Effector CD4-positive, alpha-beta T cell (primary cell): ENCODE measurements at regions not wholly inside any gene's neighbourhood (a gene's known extent, or its start where the extent isn't known, plus 50 kb on each side); places are given as distances from the start of the nearest gene placed in this dataset.

Experiments
- DNase-seq: peaks from one replicate; pipeline ENCODE4 v3.0.0-alpha.2; 2020

GRCh38 chr5:133794771-133795415, 173.5 kb downstream of the C5orf15 start:
- no peak for DNase-seq

- DNase-seq: no peak
Measured at GRCh38 chr5:133793756-133794465, 174.5 kb downstream of the C5orf15 start.

- DNase-seq: no peak
Measured at GRCh38 chr5:133792655-133793054, 175.8 kb downstream of the C5orf15 start.

- DNase-seq: no peak
Measured at GRCh38 chr5:133792024-133792423, 176.4 kb downstream of the C5orf15 start.

GRCh38 chr5:133790898-133791297, 177.5 kb downstream of the C5orf15 start:
- DNase-seq: no peak

GRCh38 chr5:133789428-133789827, 177.1 kb upstream of the FSTL4 start:
- DNase-seq: no peak

GRCh38 chr5:133788121-133788520, 175.8 kb upstream of the FSTL4 start:
- no peak for DNase-seq

- no peak for DNase-seq
Measured at GRCh38 chr5:133786420-133786819, 174.1 kb upstream of the FSTL4 start.

GRCh38 chr5:133785182-133785581, 172.8 kb upstream of the FSTL4 start:
- no peak for DNase-seq

GRCh38 chr5:133783481-133783880, 171.1 kb upstream of the FSTL4 start:
- DNase-seq: no peak

GRCh38 chr5:133782736-133783135, 170.4 kb upstream of the FSTL4 start:
- DNase-seq: no peak

GRCh38 chr5:133781436-133782225, 169.3 kb upstream of the FSTL4 start:
- DNase-seq: no peak

GRCh38 chr5:133780619-133781280, 168.4 kb upstream of the FSTL4 start:
- DNase-seq: no peak

- no peak for DNase-seq
Measured at GRCh38 chr5:133779828-133780475, 167.6 kb upstream of the FSTL4 start.

GRCh38 chr5:133778636-133779035, 166.3 kb upstream of the FSTL4 start:
- DNase-seq: no peak

- DNase-seq: no peak
Measured at GRCh38 chr5:133777951-133778350, 165.6 kb upstream of the FSTL4 start.

- DNase-seq: no peak
Measured at GRCh38 chr5:133775584-133776304, 163.4 kb upstream of the FSTL4 start.

- no peak for DNase-seq
Measured at GRCh38 chr5:133773247-133774202, 161.2 kb upstream of the FSTL4 start.

GRCh38 chr5:133769842-133770241, 157.5 kb upstream of the FSTL4 start:
- DNase-seq: no peak

- no peak for DNase-seq
Measured at GRCh38 chr5:133763744-133764143, 151.4 kb upstream of the FSTL4 start.

GRCh38 chr5:133761632-133762031, 149.3 kb upstream of the FSTL4 start:
- DNase-seq: no peak
